Keratinocyte (primary cell): ENCODE measurements at regions not wholly inside any gene's neighbourhood (a gene's known extent, or its start where the extent isn't known, plus 50 kb on each side); places are given as distances from the start of the nearest gene placed in this dataset.

Source experiments
- EZH2 ChIP-seq: IDR thresholded peaks from one replicate; pipeline ENCODE4 v1.6.1; 2012; ENCODE audit warnings: inconsistent platforms, mild to moderate bottlenecking, low read length, moderate library complexity
- TF ChIP-seq, protein P1 (sequence below), 3 experiments: IDR thresholded peaks in 1 of 3; conservative IDR thresholded peaks in 1 of 3; optimal IDR thresholded peaks in 1 of 3; 2 replicates in 2 of 3; 3 replicates in 1 of 3; pipeline versions ENCODE3 to v1.5.1; 2011; ENCODE audit warnings: low read length in 3 of 3, mild to moderate bottlenecking in 3 of 3, moderate library complexity in 2 of 3, control low read depth in 1 of 3, inconsistent platforms in 1 of 3; ENCODE audit not compliant: insufficient read depth in 2 of 3; ENCODE audit errors: extremely low read depth in 1 of 3

DNA sequence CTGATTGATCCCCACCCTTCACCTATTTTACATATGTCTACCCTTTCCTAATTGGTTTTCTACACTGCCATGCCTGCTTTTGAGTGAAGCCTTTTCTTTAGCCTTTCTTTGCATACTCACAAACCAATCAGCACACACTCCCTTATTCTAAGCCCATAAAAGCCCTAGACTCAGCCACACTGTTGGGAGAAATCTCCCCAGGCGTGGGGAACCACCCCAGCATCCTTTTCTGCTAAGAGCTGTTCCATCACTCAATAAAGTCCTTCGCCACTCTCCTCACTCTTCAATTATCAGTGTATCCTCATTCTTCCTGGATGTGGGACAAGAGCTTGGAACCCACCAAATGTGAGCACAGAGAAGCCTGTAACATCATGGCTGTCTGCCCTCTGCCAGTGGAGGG, 343.6 kb downstream of the SLITRK1 start:
- TF ChIP-seq, protein P1, sequence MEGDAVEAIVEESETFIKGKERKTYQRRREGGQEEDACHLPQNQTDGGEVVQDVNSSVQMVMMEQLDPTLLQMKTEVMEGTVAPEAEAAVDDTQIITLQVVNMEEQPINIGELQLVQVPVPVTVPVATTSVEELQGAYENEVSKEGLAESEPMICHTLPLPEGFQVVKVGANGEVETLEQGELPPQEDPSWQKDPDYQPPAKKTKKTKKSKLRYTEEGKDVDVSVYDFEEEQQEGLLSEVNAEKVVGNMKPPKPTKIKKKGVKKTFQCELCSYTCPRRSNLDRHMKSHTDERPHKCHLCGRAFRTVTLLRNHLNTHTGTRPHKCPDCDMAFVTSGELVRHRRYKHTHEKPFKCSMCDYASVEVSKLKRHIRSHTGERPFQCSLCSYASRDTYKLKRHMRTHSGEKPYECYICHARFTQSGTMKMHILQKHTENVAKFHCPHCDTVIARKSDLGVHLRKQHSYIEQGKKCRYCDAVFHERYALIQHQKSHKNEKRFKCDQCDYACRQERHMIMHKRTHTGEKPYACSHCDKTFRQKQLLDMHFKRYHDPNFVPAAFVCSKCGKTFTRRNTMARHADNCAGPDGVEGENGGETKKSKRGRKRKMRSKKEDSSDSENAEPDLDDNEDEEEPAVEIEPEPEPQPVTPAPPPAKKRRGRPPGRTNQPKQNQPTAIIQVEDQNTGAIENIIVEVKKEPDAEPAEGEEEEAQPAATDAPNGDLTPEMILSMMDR (optimal IDR thresholded peaks at IDR 0.05 in 1 of 3, IDR thresholded peaks at IDR 0.05 in 1 of 3, conservative IDR thresholded peaks at IDR 0.05 in 1 of 3; ENCODE audit: extremely low read depth in 1 of 3, insufficient read depth in 2 of 3, low read length in 3 of 3): no peak
- no peak for TF ChIP-seq EZH2
